Lower leg skin (tissue), 3 donors: ENCODE measurements at regions not wholly inside any gene's neighbourhood (a gene's known extent, or its start where the extent isn't known, plus 50 kb on each side); places are given as distances from the start of the nearest gene placed in this dataset.

Experiments
- POLR2A ChIP-seq, 2 donors: fragments of 450-650 bp; IDR thresholded peaks; one replicate each; pipeline ENCODE4 v1.6.1; 2016 to 2017; ENCODE audit warnings: antibody characterized with exemption in 2 of 2, mild to moderate bottlenecking in 1 of 2, moderate library complexity in 1 of 2
- TF ChIP-seq, protein P1 (sequence below), 3 donors: fragments of 450-650 bp; IDR thresholded peaks; one replicate each; pipeline ENCODE4 v1.5.1; 2016; ENCODE audit warnings: antibody characterized with exemption in 3 of 3, mild to moderate bottlenecking in 3 of 3, moderate library complexity in 2 of 3

GRCh38 chr3:16743276-16743675 is 138.1 kb upstream of the DAZL start:
- TF ChIP-seq, protein P1, sequence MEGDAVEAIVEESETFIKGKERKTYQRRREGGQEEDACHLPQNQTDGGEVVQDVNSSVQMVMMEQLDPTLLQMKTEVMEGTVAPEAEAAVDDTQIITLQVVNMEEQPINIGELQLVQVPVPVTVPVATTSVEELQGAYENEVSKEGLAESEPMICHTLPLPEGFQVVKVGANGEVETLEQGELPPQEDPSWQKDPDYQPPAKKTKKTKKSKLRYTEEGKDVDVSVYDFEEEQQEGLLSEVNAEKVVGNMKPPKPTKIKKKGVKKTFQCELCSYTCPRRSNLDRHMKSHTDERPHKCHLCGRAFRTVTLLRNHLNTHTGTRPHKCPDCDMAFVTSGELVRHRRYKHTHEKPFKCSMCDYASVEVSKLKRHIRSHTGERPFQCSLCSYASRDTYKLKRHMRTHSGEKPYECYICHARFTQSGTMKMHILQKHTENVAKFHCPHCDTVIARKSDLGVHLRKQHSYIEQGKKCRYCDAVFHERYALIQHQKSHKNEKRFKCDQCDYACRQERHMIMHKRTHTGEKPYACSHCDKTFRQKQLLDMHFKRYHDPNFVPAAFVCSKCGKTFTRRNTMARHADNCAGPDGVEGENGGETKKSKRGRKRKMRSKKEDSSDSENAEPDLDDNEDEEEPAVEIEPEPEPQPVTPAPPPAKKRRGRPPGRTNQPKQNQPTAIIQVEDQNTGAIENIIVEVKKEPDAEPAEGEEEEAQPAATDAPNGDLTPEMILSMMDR (IDR thresholded peaks at IDR 0.05) = no peak
- no peak for TF ChIP-seq POLR2A (IDR thresholded peaks at IDR 0.05)
